Urinary bladder (tissue), 3 donors: ENCODE measurements at regions not wholly inside any gene's neighbourhood (a gene's known extent, or its start where the extent isn't known, plus 50 kb on each side); places are given as distances from the start of the nearest gene placed in this dataset.

Experiments
- DNase-seq: peaks from one replicate; pipeline ENCODE4 v3.0.0-alpha.2; 2015; ENCODE audit errors: extremely low spot score
- H3K27ac ChIP-seq: one replicate; pipeline ENCODE4 v1.5.1; 2013; ENCODE audit warnings: low read depth, mild to moderate bottlenecking, moderate library complexity
- H3K36me3 ChIP-seq: one replicate; pipeline ENCODE4 v1.6.1; 2013; ENCODE audit warnings: mild to moderate bottlenecking, moderate library complexity; ENCODE audit not compliant: insufficient read depth
- H3K4me1 ChIP-seq: one replicate; pipeline ENCODE4 v1.6.1; 2013; ENCODE audit warnings: mild to moderate bottlenecking, moderate library complexity; ENCODE audit not compliant: insufficient read depth
- H3K4me3 ChIP-seq: one replicate; pipeline ENCODE4 v1.5.1; 2013; ENCODE audit warnings: low read depth, low read length
- WGBS: extraction: QIAGEN DNeasy Blood & Tissue Kit; methylation state at CpG from one replicate; pipeline ENCODE4 v1.1.7; 2013; 5-methylcytosine and 5-hydroxymethylcytosine counted together
- donor health status: healthy with polysubstance abuse.
- donor health status: healthy.

DNA sequence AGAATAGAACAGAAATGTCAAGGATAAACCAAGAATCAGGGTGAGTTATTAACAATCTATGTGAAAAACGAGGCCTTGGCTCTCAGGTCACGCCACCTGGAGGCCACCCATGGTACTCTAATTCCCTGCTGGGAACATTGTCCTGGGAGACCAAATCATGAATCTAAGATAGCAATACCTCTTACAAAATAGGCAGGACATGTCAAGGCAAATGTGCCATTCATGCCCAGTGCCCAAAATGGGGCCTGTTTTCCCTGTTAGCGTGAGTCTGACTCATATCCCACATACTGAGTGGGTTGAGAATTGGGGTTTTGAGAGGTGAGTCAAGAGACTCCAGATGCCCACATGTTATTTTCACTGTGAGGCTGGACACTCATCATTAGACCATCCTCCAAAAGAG, 380.8 kb downstream of the HHIPL2 start:
- Histone ChIP-seq H3K4me3 (no peak overlapping the region), H3K4me1 (no peaks in the 10 kb centered on the region), H3K36me3 (no peaks in the 10 kb centered on the region), H3K27ac (no peak overlapping the region)
- no peak for DNase-seq
- WGBS = 85% methylated on average over 3 of the region's 3 CpGs

GRCh38 chr1:222165629-222166028, 382.3 kb downstream of the HHIPL2 start:
- WGBS = 63% methylated on average over 3 of the region's 3 CpGs
- no peak overlapping the region for H3K27ac ChIP-seq
- no peak for DNase-seq
- no peaks in the 10 kb centered on the region for H3K36me3 ChIP-seq
- H3K4me1 ChIP-seq = no peaks in the 10 kb centered on the region
- H3K4me3 ChIP-seq = no peak overlapping the region

DNA sequence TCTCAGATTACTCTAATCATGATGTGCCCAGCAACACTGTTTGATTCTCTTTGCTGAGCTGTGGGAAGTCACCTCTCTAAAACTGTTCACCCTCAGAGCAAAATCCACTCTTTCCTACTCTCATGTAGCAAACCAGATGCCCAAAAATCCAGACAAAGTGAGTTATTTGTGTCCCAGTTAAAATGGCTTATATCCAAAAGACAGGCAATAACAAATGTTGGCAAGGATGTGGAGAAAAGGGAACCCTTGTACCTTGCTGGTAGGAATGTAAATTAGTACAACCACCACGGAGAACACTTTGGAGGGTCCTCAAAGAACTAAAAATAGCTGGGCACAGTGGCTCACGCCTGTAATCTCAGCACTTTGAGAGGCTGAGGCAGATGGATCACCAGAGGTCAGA, 384.0 kb downstream of the HHIPL2 start:
- Histone ChIP-seq H3K4me1 (no peaks in the 10 kb centered on the region), H3K36me3 (no peaks in the 10 kb centered on the region), H3K4me3 (no peak overlapping the region), H3K27ac (no peak overlapping the region)
- no peak for DNase-seq
- 44% methylated on average over 2 of the region's 2 CpGs for WGBS

DNA sequence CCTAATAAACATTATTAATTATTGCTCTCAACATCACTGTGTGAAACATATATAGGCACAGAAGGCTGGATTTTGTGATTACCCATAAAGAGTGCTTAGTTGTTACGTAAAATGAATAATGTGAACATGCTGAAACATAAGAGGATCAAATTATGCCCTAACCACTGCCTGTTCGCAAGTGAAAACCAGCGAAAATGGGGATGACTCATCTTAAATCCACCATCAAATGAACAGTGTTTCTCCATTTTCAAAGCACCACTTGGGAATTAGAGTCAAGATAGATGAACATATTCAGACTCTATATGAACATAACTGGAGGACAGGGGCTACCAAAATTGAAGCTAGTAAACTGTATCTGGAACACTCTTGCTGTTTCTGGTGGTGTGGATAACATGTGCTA, 386.2 kb downstream of the HHIPL2 start:
- Histone ChIP-seq H3K4me3 (no peak overlapping the region), H3K27ac (no peak overlapping the region), H3K4me1 (no peaks in the 10 kb centered on the region), H3K36me3 (no peaks in the 10 kb centered on the region)
- DNase-seq = no peak
- 80% methylated on average over 3 of the region's 3 CpGs for WGBS

GRCh38 chr1:222157612-222158011, 390.3 kb downstream of the HHIPL2 start:
- no peak for DNase-seq
- Histone ChIP-seq H3K4me1 (no peaks in the 10 kb centered on the region), H3K27ac (no peak overlapping the region), H3K36me3 (no peaks in the 10 kb centered on the region), H3K4me3 (no peak overlapping the region)
- WGBS = 97% methylated on average over 1 of the region's 1 CpG

GRCh38 chr1:222140206-222140605, 398.3 kb upstream of the DUSP10 start:
- Histone ChIP-seq H3K36me3 (no peaks in the 10 kb centered on the region), H3K4me3 (no peak overlapping the region), H3K27ac (no peak overlapping the region), H3K4me1 (no peaks in the 10 kb centered on the region)
- no peak for DNase-seq
- WGBS = 31% methylated on average over 1 of the region's 1 CpG

GRCh38 chr1:222138095-222138494, 396.2 kb upstream of the DUSP10 start:
- Histone ChIP-seq H3K27ac (no peak overlapping the region), H3K4me1 (no peaks in the 10 kb centered on the region), H3K4me3 (no peak overlapping the region), H3K36me3 (no peaks in the 10 kb centered on the region)
- 95% methylated on average over 15 of the region's 15 CpGs for WGBS
- no peak for DNase-seq

DNA sequence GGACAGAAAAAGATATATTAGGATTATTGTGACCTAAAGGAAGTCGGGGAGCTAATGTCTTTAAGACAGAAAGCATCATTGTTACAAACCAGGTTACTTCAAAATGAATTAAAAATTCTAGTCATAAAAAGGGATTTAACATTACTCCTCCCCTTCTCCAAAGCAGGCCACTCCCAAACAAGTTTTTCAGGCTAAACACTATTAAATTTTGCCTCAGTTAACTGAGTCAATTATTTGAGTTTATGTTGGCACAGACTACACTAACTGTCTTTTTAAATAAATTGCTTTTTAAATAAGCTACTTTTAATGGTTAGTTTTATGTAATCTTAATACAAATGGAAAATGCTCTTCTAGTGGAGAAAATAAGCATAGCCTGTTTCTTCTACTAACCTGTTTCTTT, 395.0 kb upstream of the DUSP10 start:
- Histone ChIP-seq H3K27ac (no peak overlapping the region), H3K36me3 (no peaks in the 10 kb centered on the region), H3K4me3 (no peak overlapping the region), H3K4me1 (no peaks in the 10 kb centered on the region)
- no peak for DNase-seq
- WGBS = 65% methylated on average over 1 of the region's 1 CpG

DNA sequence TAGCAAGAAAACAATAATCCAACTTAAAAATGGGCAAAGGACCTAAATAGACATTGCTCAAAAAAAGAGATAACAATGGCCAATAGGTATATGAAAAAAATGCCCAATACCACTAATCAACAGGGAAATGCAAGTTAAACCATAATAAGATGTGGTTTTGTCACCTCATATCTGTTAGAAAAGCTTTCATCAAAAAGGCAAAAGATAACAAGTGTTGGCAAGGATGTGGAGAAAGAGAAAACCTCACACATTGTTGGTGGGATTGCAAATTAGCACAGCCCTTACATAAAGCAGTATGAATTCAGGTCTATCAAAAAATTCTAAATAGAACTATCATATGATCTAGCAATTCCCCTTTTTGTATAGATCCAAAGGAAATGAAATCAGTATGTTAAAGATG, 387.2 kb upstream of the DUSP10 start:
- Histone ChIP-seq H3K4me1 (no peaks in the 10 kb centered on the region), H3K27ac (no peak overlapping the region), H3K4me3 (no peak overlapping the region), H3K36me3 (no peaks in the 10 kb centered on the region)
- DNase-seq = no peak

GRCh38 chr1:222127526-222128152, 385.8 kb upstream of the DUSP10 start:
- H3K36me3 ChIP-seq = no peaks in the 10 kb centered on the region

GRCh38 chr1:222127096-222127495, 385.2 kb upstream of the DUSP10 start:
- 84% methylated on average over 2 of the region's 2 CpGs for WGBS
- Histone ChIP-seq H3K4me3 (no peak overlapping the region), H3K27ac (no peak overlapping the region), H3K36me3 (no peaks in the 10 kb centered on the region), H3K4me1 (no peaks in the 10 kb centered on the region)
- no peak for DNase-seq

More at GRCh38 chr1:222127526-222128152, 385.8 kb upstream of the DUSP10 start:
- H3K4me1 ChIP-seq = no peaks in the 10 kb centered on the region
- whole genome bisulfite sequencing = 57% methylated on average over 3 of the region's 3 CpGs
- H3K4me3 ChIP-seq = no peak overlapping the region
- no peak overlapping the region for H3K27ac ChIP-seq
- DNase-seq = no peak

- Histone ChIP-seq H3K4me1 (no peaks in the 10 kb centered on the region), H3K36me3 (no peaks in the 10 kb centered on the region), H3K4me3 (no peak overlapping the region), H3K27ac (no peak overlapping the region)
- no peak for DNase-seq
- whole genome bisulfite sequencing = 91% methylated on average over 4 of the region's 4 CpGs
Observed at GRCh38 chr1:222126052-222126451, 384.2 kb upstream of the DUSP10 start.

DNA sequence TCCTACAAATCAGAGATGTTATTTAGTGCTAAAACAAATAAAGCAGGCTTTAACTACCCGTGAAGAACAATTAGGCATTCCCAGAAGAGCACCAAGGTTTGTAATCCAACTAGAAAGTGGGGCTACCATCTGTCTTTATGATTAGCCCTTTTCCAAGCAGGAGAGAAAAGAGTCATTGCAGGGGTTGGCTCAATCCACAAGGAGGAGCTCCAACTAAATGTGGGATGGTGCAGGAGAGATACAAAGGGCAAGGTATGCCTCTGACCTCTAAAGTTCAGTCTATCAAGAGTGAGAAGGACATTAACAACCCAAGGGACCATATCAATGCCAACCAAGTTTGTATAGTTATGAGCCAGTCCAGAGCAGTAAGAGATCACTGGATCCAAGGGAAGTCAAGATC, 382.7 kb upstream of the DUSP10 start:
- Histone ChIP-seq H3K36me3 (no peaks in the 10 kb centered on the region), H3K27ac (no peak overlapping the region), H3K4me1 (no peaks in the 10 kb centered on the region), H3K4me3 (no peak overlapping the region)
- WGBS = 48% methylated on average over 1 of the region's 1 CpG
- DNase-seq = no peak

DNA sequence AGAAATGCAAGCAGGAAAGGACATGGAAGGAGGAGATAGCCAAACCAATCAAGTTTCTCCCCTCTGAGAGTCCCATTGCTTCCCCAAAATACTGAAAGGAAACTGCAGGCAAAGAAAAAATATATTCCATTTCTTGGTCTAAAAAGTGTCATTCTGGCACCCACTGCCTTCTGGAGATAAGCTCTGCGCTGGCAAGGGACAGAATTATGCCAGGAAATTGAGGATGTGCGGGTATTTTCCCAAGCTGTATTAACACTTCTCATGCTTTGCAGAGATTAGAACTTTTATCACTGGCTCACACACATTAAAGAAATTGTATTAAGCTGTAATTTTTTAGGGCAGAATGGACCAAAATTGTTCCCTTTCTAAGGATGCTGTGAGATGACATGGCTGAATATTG, 381.2 kb upstream of the DUSP10 start:
- no peaks in the 10 kb centered on the region for H3K36me3 ChIP-seq
- WGBS = 71% methylated on average over 2 of the region's 2 CpGs
- DNase-seq = no peak
- H3K4me1 ChIP-seq = no peaks in the 10 kb centered on the region
- H3K27ac ChIP-seq = no peak overlapping the region
- no peak overlapping the region for H3K4me3 ChIP-seq

- Histone ChIP-seq H3K4me1 (no peaks in the 10 kb centered on the region), H3K27ac (no peak overlapping the region), H3K4me3 (no peak overlapping the region), H3K36me3 (no peaks in the 10 kb centered on the region)
- WGBS = 87% methylated on average over 2 of the region's 2 CpGs
- DNase-seq = no peak
Observed at GRCh38 chr1:222117809-222118208, 375.9 kb upstream of the DUSP10 start.
